ENCODE measurements at regions not wholly inside any gene's neighbourhood (a gene's known extent, or its start where the extent isn't known, plus 50 kb on each side); places are given as distances from the start of the nearest gene placed in this dataset.
A peak's percentile ranks its signal among the peaks of the same experiment; 100 is the strongest.

- H3K4me1 Mint-ChIP-seq, result peaks cover 24% of the 10 kb centered on the region
- no peaks in the 10 kb centered on the region for H4K20me1 ChIP-seq (ENCODE audit: low read depth)
These were observed 197.3 kb downstream of the SOX11 start for GRCh38 chr2:5889519-5889918.

GRCh38 chr2:5894355-5894754 is 202.2 kb downstream of the SOX11 start:
- no peaks in the 10 kb centered on the region for H3K4me1 ChIP-seq
- H4K20me1 ChIP-seq (ENCODE audit: low read depth), result no peaks in the 10 kb centered on the region
- Mint-ChIP-seq H3K9me3 (peaks cover 9% of the 10 kb centered on the region), H3K27me3 (ENCODE audit: insufficient read depth, low read depth) (no peaks in the 10 kb centered on the region), H3K4me1 (peaks cover 7% of the 10 kb centered on the region), H3K27ac (no peak overlapping the region), H3K36me3 (no peaks in the 10 kb centered on the region), H3K4me3 (no peak overlapping the region)
- DNase-seq (ENCODE audit: low spot score), result no peak
- H3K4me2 ChIP-seq, result no peak overlapping the region
- H3F3A ChIP-seq (ENCODE audit: low read depth), result no peaks in the 10 kb centered on the region
- no peak overlapping the region for H3K27ac ChIP-seq
- no peak overlapping the region for H3K9ac ChIP-seq
- H2AFZ ChIP-seq (replicated peaks), result no peak overlapping the region
- H3K79me2 ChIP-seq (ENCODE audit: low read depth), result no peaks in the 10 kb centered on the region
- TF ChIP-seq EZH2phosphoT487 (IDR thresholded peaks at IDR 0.05), result no peak
- no peak for TF ChIP-seq EZH2 (IDR thresholded peaks at IDR 0.05)
- no peak for TF ChIP-seq CTCF (IDR thresholded peaks at IDR 0.05)
- H3K27me3 ChIP-seq, result no peaks in the 10 kb centered on the region
- no peaks in the 10 kb centered on the region for H3K36me3 ChIP-seq
- no peak overlapping the region for H3K4me3 ChIP-seq
- no peaks in the 10 kb centered on the region for H3K9me3 ChIP-seq (ENCODE audit: low read depth)

More at GRCh38 chr2:5889519-5889918, 197.3 kb downstream of the SOX11 start:
- Histone ChIP-seq H3K36me3 (no peaks in the 10 kb centered on the region), H3K27ac (no peak overlapping the region), H3K9me3 (ENCODE audit: low read depth) (no peaks in the 10 kb centered on the region), H3K79me2 (ENCODE audit: low read depth) (no peaks in the 10 kb centered on the region), H3F3A (ENCODE audit: low read depth) (no peaks in the 10 kb centered on the region), H3K4me1 (peaks cover 19% of the 10 kb centered on the region), H3K4me3 (no peak overlapping the region), H3K27me3 (no peaks in the 10 kb centered on the region), H3K4me2 (no peak overlapping the region), H3K9ac (no peak overlapping the region), H2AFZ (replicated peaks) (peak overlapping the region; percentile 66)
- peak overlapping the region; percentile 11 for H3K27ac Mint-ChIP-seq
- peaks cover 5% of the 10 kb centered on the region for H3K9me3 Mint-ChIP-seq
- DNase-seq (ENCODE audit: low spot score), result peak; percentile 16
- H3K36me3 Mint-ChIP-seq, result no peaks in the 10 kb centered on the region
- TF ChIP-seq EZH2phosphoT487 (IDR thresholded peaks at IDR 0.05), result no peak
- no peak for TF ChIP-seq EZH2 (IDR thresholded peaks at IDR 0.05)
- no peak for TF ChIP-seq CTCF (IDR thresholded peaks at IDR 0.05)
- H3K27me3 Mint-ChIP-seq (ENCODE audit: insufficient read depth, low read depth), result no peaks in the 10 kb centered on the region
- no peak overlapping the region for H3K4me3 Mint-ChIP-seq

GRCh38 chr2:5895284-5895683 is 203.1 kb downstream of the SOX11 start:
- no peak overlapping the region for H2AFZ ChIP-seq (replicated peaks)
- H3K27me3 ChIP-seq, result no peaks in the 10 kb centered on the region
- H3K79me2 ChIP-seq (ENCODE audit: low read depth), result no peaks in the 10 kb centered on the region
- H3K9me3 ChIP-seq (ENCODE audit: low read depth), result no peaks in the 10 kb centered on the region
- H3K36me3 ChIP-seq, result no peaks in the 10 kb centered on the region
- peaks cover 4% of the 10 kb centered on the region for H3K4me1 Mint-ChIP-seq
- H3F3A ChIP-seq (ENCODE audit: low read depth), result no peaks in the 10 kb centered on the region
- no peak overlapping the region for H3K4me3 Mint-ChIP-seq
- H3K27ac Mint-ChIP-seq, result no peak overlapping the region
- H3K27me3 Mint-ChIP-seq (ENCODE audit: insufficient read depth, low read depth), result peaks cover 2% of the 10 kb centered on the region
- H3K9me3 Mint-ChIP-seq, result peaks cover 9% of the 10 kb centered on the region
- H3K4me3 ChIP-seq, result no peak overlapping the region
- H3K4me1 ChIP-seq, result no peaks in the 10 kb centered on the region
- H3K4me2 ChIP-seq, result no peak overlapping the region
- DNase-seq (ENCODE audit: low spot score), result no peak
- H3K9ac ChIP-seq, result no peak overlapping the region
- H3K36me3 Mint-ChIP-seq, result no peaks in the 10 kb centered on the region
- no peaks in the 10 kb centered on the region for H4K20me1 ChIP-seq (ENCODE audit: low read depth)
- no peak for TF ChIP-seq CTCF (IDR thresholded peaks at IDR 0.05)
- TF ChIP-seq EZH2phosphoT487 (IDR thresholded peaks at IDR 0.05), result no peak
- no peak for TF ChIP-seq EZH2 (IDR thresholded peaks at IDR 0.05)
- no peak overlapping the region for H3K27ac ChIP-seq

Data from neural progenitor cell (in vitro differentiated cells).